ENCODE measurements at regions not wholly inside any gene's neighbourhood (a gene's known extent, or its start where the extent isn't known, plus 50 kb on each side); places are given as distances from the start of the nearest gene placed in this dataset.

DNA sequence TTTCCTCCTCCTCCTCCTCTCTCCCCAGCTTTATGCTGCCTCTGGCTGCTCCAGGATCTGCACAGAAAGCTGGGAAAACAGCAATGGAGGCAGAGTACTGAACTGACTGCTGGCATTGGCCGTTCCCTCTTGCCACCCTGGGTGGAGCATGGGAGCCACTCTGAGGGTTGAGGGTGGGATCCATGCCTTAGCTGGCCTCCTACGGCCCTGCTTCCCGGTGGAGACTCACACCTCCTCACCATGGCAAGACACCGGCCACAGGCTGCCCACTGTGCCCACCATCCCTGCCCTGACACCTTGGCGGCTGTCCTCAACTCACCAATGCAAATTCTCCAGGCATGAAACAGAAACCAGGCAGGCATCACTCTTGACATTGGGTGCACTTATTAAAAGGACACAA lies 832.3 kb upstream of the ID2 start:
- TF ChIP-seq, protein P1, sequence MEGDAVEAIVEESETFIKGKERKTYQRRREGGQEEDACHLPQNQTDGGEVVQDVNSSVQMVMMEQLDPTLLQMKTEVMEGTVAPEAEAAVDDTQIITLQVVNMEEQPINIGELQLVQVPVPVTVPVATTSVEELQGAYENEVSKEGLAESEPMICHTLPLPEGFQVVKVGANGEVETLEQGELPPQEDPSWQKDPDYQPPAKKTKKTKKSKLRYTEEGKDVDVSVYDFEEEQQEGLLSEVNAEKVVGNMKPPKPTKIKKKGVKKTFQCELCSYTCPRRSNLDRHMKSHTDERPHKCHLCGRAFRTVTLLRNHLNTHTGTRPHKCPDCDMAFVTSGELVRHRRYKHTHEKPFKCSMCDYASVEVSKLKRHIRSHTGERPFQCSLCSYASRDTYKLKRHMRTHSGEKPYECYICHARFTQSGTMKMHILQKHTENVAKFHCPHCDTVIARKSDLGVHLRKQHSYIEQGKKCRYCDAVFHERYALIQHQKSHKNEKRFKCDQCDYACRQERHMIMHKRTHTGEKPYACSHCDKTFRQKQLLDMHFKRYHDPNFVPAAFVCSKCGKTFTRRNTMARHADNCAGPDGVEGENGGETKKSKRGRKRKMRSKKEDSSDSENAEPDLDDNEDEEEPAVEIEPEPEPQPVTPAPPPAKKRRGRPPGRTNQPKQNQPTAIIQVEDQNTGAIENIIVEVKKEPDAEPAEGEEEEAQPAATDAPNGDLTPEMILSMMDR (IDR thresholded peaks at IDR 0.05): no peak
- TF ChIP-seq POLR2A (IDR thresholded peaks at IDR 0.05; ENCODE audit: low read depth): no peak

Data from esophagus muscularis mucosa (tissue), 3 donors.